Brain microvascular endothelial cell (primary cell): ENCODE measurements at regions not wholly inside any gene's neighbourhood (a gene's known extent, or its start where the extent isn't known, plus 50 kb on each side); places are given as distances from the start of the nearest gene placed in this dataset.

Source experiments
- DNase-seq: peaks from one replicate; pipeline ENCODE4 v3.0.0-alpha.2; 2020
- H3K27ac ChIP-seq: fragments of 250-450 bp; sonication (Bioruptor Pico); 2 replicates; pipeline ENCODE4 v1.5.1; 2020; ENCODE audit warnings: mild to moderate bottlenecking, moderate library complexity
- H3K27me3 ChIP-seq: fragments of 250-450 bp; sonication (Bioruptor Pico); replicated peaks from 2 replicates; pipeline ENCODE4 v1.5.1; 2020; ENCODE audit warnings: mild to moderate bottlenecking
- H3K36me3 ChIP-seq: fragments of 250-450 bp; sonication (Bioruptor Pico); replicated peaks from 2 replicates; pipeline ENCODE4 v1.5.1; 2020; ENCODE audit warnings: mild to moderate bottlenecking
- H3K4me3 ChIP-seq: 2 replicates; pipeline ENCODE4 v1.5.1; 2011; ENCODE audit warnings: low read depth, mild to moderate bottlenecking, control low read depth, low read length, moderate library complexity
- in situ Hi-C: cut with HindIII; loops from 2 replicates; pipeline ENCODE4 v1.10.0; 2017; ENCODE audit warnings: low sequenced_read_pairs, low pct_ligation_motif_present
- TF ChIP-seq, protein P1 (sequence below): IDR thresholded peaks from 2 replicates; pipeline ENCODE4 v1.5.1; 2011; ENCODE audit warnings: low read depth, mild to moderate bottlenecking, moderate library complexity, low read length, control low read depth, inconsistent platforms; ENCODE audit errors: missing control alignments

GRCh38 chr16:35749253-35750141 lies 2290.1 kb downstream of the TP53TG3F start:
- H3K27me3 ChIP-seq = no peaks in the 10 kb centered on the region
- no peaks in the 10 kb centered on the region for H3K36me3 ChIP-seq
- no peak overlapping the region for H3K4me3 ChIP-seq
- no peak overlapping the region for H3K27ac ChIP-seq
- DNase-seq = no peak
- TF ChIP-seq, protein P1, sequence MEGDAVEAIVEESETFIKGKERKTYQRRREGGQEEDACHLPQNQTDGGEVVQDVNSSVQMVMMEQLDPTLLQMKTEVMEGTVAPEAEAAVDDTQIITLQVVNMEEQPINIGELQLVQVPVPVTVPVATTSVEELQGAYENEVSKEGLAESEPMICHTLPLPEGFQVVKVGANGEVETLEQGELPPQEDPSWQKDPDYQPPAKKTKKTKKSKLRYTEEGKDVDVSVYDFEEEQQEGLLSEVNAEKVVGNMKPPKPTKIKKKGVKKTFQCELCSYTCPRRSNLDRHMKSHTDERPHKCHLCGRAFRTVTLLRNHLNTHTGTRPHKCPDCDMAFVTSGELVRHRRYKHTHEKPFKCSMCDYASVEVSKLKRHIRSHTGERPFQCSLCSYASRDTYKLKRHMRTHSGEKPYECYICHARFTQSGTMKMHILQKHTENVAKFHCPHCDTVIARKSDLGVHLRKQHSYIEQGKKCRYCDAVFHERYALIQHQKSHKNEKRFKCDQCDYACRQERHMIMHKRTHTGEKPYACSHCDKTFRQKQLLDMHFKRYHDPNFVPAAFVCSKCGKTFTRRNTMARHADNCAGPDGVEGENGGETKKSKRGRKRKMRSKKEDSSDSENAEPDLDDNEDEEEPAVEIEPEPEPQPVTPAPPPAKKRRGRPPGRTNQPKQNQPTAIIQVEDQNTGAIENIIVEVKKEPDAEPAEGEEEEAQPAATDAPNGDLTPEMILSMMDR = no peak
- in situ Hi-C loops = no loop called here

DNA sequence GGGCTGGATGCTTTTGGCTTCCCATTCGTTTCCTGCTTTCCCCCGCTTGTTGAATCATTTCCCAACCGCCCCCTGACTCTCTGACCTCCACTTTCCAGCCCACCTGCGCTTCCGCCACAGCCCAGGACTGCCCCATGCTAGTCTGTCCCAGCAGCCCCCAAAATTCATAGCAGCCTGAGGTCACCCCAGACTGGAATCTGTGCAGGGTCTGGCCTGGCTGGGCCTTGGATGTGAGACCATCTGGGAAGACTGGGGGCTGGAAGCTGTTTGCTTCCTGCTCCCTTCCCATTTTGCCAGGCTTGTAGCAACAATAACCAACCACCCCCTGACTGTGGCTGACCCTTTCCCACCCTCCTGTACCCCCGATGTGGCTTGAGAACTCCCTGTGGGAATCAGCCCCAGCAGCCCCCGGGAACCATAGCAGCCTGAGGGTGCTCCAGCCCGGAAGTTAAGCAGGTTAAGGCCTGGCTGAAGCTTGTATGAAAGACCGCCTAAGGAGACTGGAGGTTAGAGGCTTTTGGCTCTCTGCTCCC lies 2290.8 kb downstream of the TP53TG3F start:
- H3K36me3 ChIP-seq = no peaks in the 10 kb centered on the region

DNA sequence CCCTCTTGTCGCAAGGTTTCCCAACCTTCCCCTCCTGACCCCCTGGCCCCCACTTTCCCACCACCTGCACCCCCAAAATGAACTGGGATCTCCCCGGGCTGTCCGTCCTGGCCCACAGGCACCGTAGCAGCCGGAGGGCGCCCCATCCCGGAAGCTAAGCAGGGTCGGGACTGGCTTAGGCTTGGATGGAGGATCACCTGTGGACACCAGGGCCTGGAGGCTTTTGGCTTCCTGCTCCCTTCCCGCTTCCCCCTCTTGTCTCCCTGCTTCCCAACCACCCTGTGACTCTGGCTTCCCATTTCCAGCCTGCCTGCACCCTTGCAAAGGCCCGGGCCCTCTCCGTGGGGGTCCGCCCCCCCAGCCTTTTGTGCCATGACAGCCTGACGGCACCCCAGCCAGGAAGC lies 2291.3 kb downstream of the TP53TG3F start:
- TF ChIP-seq, protein P1 = no peak
- H3K36me3 ChIP-seq = no peaks in the 10 kb centered on the region
- H3K27me3 ChIP-seq = no peaks in the 10 kb centered on the region
- in situ Hi-C loops = no loop called here
- no peak for DNase-seq
- no peak overlapping the region for H3K4me3 ChIP-seq
- no peak overlapping the region for H3K27ac ChIP-seq

More for the DNA sequence above, 2290.8 kb downstream of the TP53TG3F start:
- no peak for DNase-seq
- no peaks in the 10 kb centered on the region for H3K27me3 ChIP-seq
- in situ Hi-C loops = no loop called here
- TF ChIP-seq, protein P1 = no peak
- H3K4me3 ChIP-seq = no peak overlapping the region
- no peak overlapping the region for H3K27ac ChIP-seq

- Histone ChIP-seq H3K36me3 (no peaks in the 10 kb centered on the region), H3K27me3 (no peaks in the 10 kb centered on the region), H3K4me3 (no peak overlapping the region), H3K27ac (no peak overlapping the region)
- TF ChIP-seq, protein P1 = no peak
- DNase-seq = no peak
- in situ Hi-C loops = no loop called here
Observed at GRCh38 chr16:35751191-35751941, 2292.0 kb downstream of the TP53TG3F start.

DNA sequence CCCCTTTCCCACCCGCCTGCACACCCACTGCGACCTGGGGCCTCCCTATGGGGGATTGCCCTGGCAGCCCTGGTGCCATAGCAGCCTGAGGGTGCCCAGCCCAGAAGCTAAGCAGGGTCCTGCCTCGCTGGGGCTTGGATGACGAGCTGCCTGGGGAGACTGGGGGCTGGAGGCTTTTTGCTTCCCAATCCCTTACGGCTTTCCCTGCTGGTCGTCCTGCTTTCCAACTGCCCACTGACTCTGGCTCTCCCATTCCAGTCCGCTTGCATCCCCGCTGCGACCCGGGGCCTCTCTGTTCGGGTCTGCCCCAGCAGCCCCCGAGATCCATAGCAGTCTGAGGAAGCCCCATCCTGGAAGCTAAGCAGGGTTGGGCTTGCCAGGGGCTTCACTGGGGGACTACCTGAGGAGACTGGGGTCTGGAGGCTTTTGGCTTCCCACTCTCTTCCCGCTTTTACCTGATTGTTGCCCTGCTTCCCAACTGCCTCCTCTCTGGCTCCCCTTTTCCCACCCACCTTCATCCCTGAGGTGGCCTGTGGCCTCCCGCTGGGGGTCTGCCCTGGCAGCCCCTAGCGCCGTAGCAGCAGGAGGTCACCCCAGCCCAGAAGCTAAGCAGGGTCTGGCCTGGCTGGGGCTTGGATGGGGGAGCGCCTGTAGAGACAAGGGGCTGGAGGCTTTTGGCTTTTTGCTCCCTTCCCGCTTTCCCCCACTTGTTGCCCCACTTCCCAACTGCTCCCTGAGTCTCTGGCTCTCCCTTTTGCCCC lies 2292.8 kb downstream of the TP53TG3F start:
- in situ Hi-C loops = no loop called here
- TF ChIP-seq, protein P1 = no peak
- Histone ChIP-seq H3K27me3 (no peaks in the 10 kb centered on the region), H3K27ac (no peak overlapping the region), H3K36me3 (no peaks in the 10 kb centered on the region), H3K4me3 (no peak overlapping the region)
- no peak for DNase-seq
